ENCODE measurements at regions not wholly inside any gene's neighbourhood (a gene's known extent, or its start where the extent isn't known, plus 50 kb on each side); places are given as distances from the start of the nearest gene placed in this dataset.
"Not testable (repeated sequence)": the region's sequence is repeated elsewhere in the genome, so short reads cannot be mapped to it uniquely, and the experiment has no call there.

- POLR2A ChIA-PET: no interaction called here
- CTCF ChIA-PET: no interaction called here
- DNase-seq (ENCODE audit: low read depth, low spot score): no peak
- no peak overlapping the region for H3K4me3 ChIP-seq (ENCODE audit: low read depth, low read length)
- TF ChIP-seq CTCF (IDR thresholded peaks at IDR 0.05; ENCODE audit: insufficient read depth, low read length, missing control alignments): no peak
Measured at GRCh38 chr14:21840765-21841164, 167.1 kb upstream of the OR4E1 start.

- no peak overlapping the region for H3K4me3 ChIP-seq (ENCODE audit: low read depth, low read length)
- ChIA-PET POLR2A (no interaction called here), CTCF (no interaction called here)
- no peak for TF ChIP-seq CTCF (IDR thresholded peaks at IDR 0.05; ENCODE audit: insufficient read depth, low read length, missing control alignments)
- DNase-seq (ENCODE audit: low read depth, low spot score): no peak
Measured at GRCh38 chr14:21833836-21834235, 160.2 kb upstream of the OR4E1 start.

- ChIA-PET POLR2A (no interaction called here), CTCF (no interaction called here)
- TF ChIP-seq CTCF (IDR thresholded peaks at IDR 0.05; ENCODE audit: insufficient read depth, low read length, missing control alignments): no peak
- no peak overlapping the region for H3K4me3 ChIP-seq (ENCODE audit: low read depth, low read length)
- no peak for DNase-seq (ENCODE audit: low read depth, low spot score)
Measured at GRCh38 chr14:21825845-21826244, 152.2 kb upstream of the OR4E1 start.

- TF ChIP-seq CTCF (IDR thresholded peaks at IDR 0.05; ENCODE audit: insufficient read depth, low read length, missing control alignments): no peak
- H3K4me3 ChIP-seq (ENCODE audit: low read depth, low read length): no peak overlapping the region
- ChIA-PET POLR2A (no interaction called here), CTCF (no interaction called here)
- DNase-seq (ENCODE audit: low read depth, low spot score): no peak
Measured at GRCh38 chr14:21825149-21825743, 151.6 kb upstream of the OR4E1 start.

- CTCF ChIA-PET: no interaction called here
- TF ChIP-seq CTCF (IDR thresholded peaks at IDR 0.05; ENCODE audit: insufficient read depth, low read length, missing control alignments): no peak
- DNase-seq (ENCODE audit: low read depth, low spot score): no peak
- H3K4me3 ChIP-seq (ENCODE audit: low read depth, low read length): no peak overlapping the region
- POLR2A ChIA-PET: no interaction called here
Measured at GRCh38 chr14:21822109-21822508, 148.5 kb upstream of the OR4E1 start.

- no peak overlapping the region for H3K4me3 ChIP-seq (ENCODE audit: low read depth, low read length)
- ChIA-PET CTCF (no interaction called here), POLR2A (no interaction called here)
- DNase-seq (ENCODE audit: low read depth, low spot score): no peak
- no peak for TF ChIP-seq CTCF (IDR thresholded peaks at IDR 0.05; ENCODE audit: insufficient read depth, low read length, missing control alignments)
Measured at GRCh38 chr14:21820631-21821030, 147.0 kb upstream of the OR4E1 start.

- DNase-seq (ENCODE audit: low read depth, low spot score); CTCF ChIA-PET; POLR2A ChIA-PET; H3K4me3 ChIP-seq (ENCODE audit: low read depth, low read length): not testable (repeated sequence)
Measured at GRCh38 chr14:21819891-21820290, 146.3 kb upstream of the OR4E1 start.

GRCh38 chr14:21817010-21817409 is 143.4 kb upstream of the OR4E1 start:
- POLR2A ChIA-PET; DNase-seq (ENCODE audit: low read depth, low spot score); H3K4me3 ChIP-seq (ENCODE audit: low read depth, low read length); CTCF ChIA-PET: not testable (repeated sequence)
